GM12878 (cell line): ENCODE measurements at regions not wholly inside any gene's neighbourhood (a gene's known extent, or its start where the extent isn't known, plus 50 kb on each side); places are given as distances from the start of the nearest gene placed in this dataset.

Source experiments
- ATAC-seq: fragments of 200-7000 bp; cut with Tn5 transposase; 3 replicates; pipeline ENCODE4 v1.9.1; 2020; ENCODE audit warnings: mild to moderate bottlenecking, moderate library complexity
- BruUV-seq: library from RNA; stranded (reverse); fragments of 400-500 nt; replicated peaks from 2 replicates; lab custom pipeline; 2021; lab: Mats Ljungman, UMichigan
- CTCF ChIA-PET: fragments of 300-600 bp; sonication (Branson Sonifier 250); formaldehyde crosslinking; extraction: SDS; loops from one replicate; lab custom pipeline; 2021; ENCODE audit warnings: inconsistent platforms; lab: Yijun Ruan, JAX
- POLR2A ChIA-PET: fragments of 350-600 bp; formaldehyde crosslinking; extraction: SDS; loops from one replicate; lab custom pipeline; 2021; ENCODE audit warnings: inconsistent platforms; lab: Charles Lee
- RAD21 ChIA-PET: fragments of 300-600 bp; sonication (Branson Sonifier 250); formaldehyde crosslinking; loops from one replicate; lab custom pipeline; 2023; ENCODE audit warnings: antibody characterized with exemption; ENCODE audit not compliant: unreplicated experiment; lab: Charles Lee
- SMC1A ChIA-PET: fragments of 300-600 bp; sonication (Branson Sonifier 250); formaldehyde crosslinking; loops from one replicate; lab custom pipeline; 2023; ENCODE audit not compliant: unreplicated experiment, uncharacterized antibody; lab: Charles Lee
- DNase-seq: peaks from one replicate; pipeline ENCODE4 v3.0.0-alpha.2; 2011; ENCODE audit warnings: low read depth, low spot score
- FAIRE-seq: peaks from 3 replicates; lab custom pipeline; 2011; peaks lifted over from hg19 to GRCh38; lab: Jason Lieb, UNC
- H2AFZ ChIP-seq: 2 replicates; pipeline ENCODE4 v1.6.0; 2011; ENCODE audit warnings: low read depth, low read length, control low read depth; ENCODE audit not compliant: control insufficient read depth
- H3K27ac ChIP-seq: 2 replicates; pipeline ENCODE4 v1.5.1; 2011; ENCODE audit warnings: control low read depth; ENCODE audit not compliant: control insufficient read depth, insufficient read depth
- H3K27me3 ChIP-seq, 2 experiments: replicated peaks in 1 of 2; 2 replicates each; pipeline versions ENCODE4 v1.6.0 to v1.6.1; 2011; ENCODE audit warnings: low read length in 1 of 2; ENCODE audit not compliant: control insufficient read depth in 2 of 2, insufficient read depth in 2 of 2
- H3K36me3 ChIP-seq, 2 experiments: 2 replicates each; pipeline ENCODE4 v1.5.1; 2011; ENCODE audit warnings: low read length in 1 of 2; ENCODE audit not compliant: control insufficient read depth in 2 of 2, insufficient read depth in 2 of 2
- H3K4me1 ChIP-seq: 2 replicates; pipeline ENCODE4 v1.6.1; 2011; ENCODE audit warnings: mild to moderate bottlenecking, low read length, moderate library complexity, mixed read lengths; ENCODE audit not compliant: control insufficient read depth, insufficient read depth
- H3K4me2 ChIP-seq: 2 replicates; pipeline ENCODE4 v1.6.0; 2011; ENCODE audit warnings: control low read depth; ENCODE audit not compliant: control insufficient read depth, insufficient read depth
- H3K4me3 ChIP-seq: fragments of 200-600 bp; sonication (generic); 2 replicates; pipeline ENCODE4 v1.5.1; 2016
- H3K79me2 ChIP-seq: 2 replicates; pipeline ENCODE4 v1.6.0; 2011; ENCODE audit warnings: low read length; ENCODE audit not compliant: control insufficient read depth, insufficient read depth
- H3K9ac ChIP-seq: 2 replicates; pipeline ENCODE4 v1.8.0; 2011; ENCODE audit warnings: low read length, control low read depth, mixed read lengths; ENCODE audit not compliant: control insufficient read depth, insufficient read depth
- H3K9me3 ChIP-seq: replicated peaks from 3 replicates; pipeline ENCODE4 v1.5.1; 2011; ENCODE audit warnings: mild to moderate bottlenecking, low read length; ENCODE audit not compliant: control insufficient read depth, insufficient read depth
- H4K20me1 ChIP-seq: 2 replicates; pipeline ENCODE4 v1.6.0; 2011; ENCODE audit not compliant: control insufficient read depth, insufficient read depth
- JUNB ChIP-seq: IDR thresholded peaks from 2 replicates; pipeline ENCODE4 v1.6.1; 2016; ENCODE audit warnings: antibody characterized with exemption, mild to moderate bottlenecking
- MYB ChIP-seq: fragments of 150-350 bp; IDR thresholded peaks from 2 replicates; pipeline ENCODE4 v1.6.1; 2014; ENCODE audit warnings: mild to moderate bottlenecking, low read depth, low read length, borderline replicate concordance
- PML ChIP-seq: IDR thresholded peaks from 2 replicates; pipeline ENCODE4 v1.6.1; 2012; ENCODE audit warnings: low read length, inconsistent platforms
- POLR2AphosphoS5 ChIP-seq: IDR thresholded peaks from 2 replicates; pipeline ENCODE4 v1.6.1; 2011; ENCODE audit warnings: mild to moderate bottlenecking, low read length, inconsistent platforms
- RCOR1 ChIP-seq: conservative IDR thresholded peaks from 2 replicates; pipeline ENCODE4 v1.6.1; 2012; ENCODE audit warnings: low read depth, low read length, improper control_type of control experiment
- RUNX3 ChIP-seq: IDR thresholded peaks from 2 replicates; pipeline ENCODE4 v1.6.1; 2012; ENCODE audit warnings: low read length, inconsistent platforms
- TAF1 ChIP-seq: IDR thresholded peaks from 2 replicates; pipeline ENCODE4 v1.6.1; 2011; ENCODE audit warnings: mild to moderate bottlenecking, low read depth, low read length, borderline replicate concordance
- WRNIP1 ChIP-seq: IDR thresholded peaks from 2 replicates; pipeline ENCODE4 v1.6.1; 2011; ENCODE audit warnings: low read depth, low read length, improper control_type of control experiment, borderline replicate concordance
- ZNF207 ChIP-seq: fragments of 450-650 bp; IDR thresholded peaks from 2 replicates; pipeline ENCODE4 v1.6.1; 2014; ENCODE audit warnings: antibody characterized with exemption, mild to moderate bottlenecking, borderline replicate concordance
- WGBS: methylation state at CpG from one replicate; pipeline ENCODE4 v1.1.6; 2016; ENCODE audit warnings: low lambda C conversion rate; ENCODE audit not compliant: insufficient replicate concordance, insufficient coverage; ENCODE audit errors: missing lambda C conversion rate; 5-methylcytosine and 5-hydroxymethylcytosine counted together
- in situ Hi-C: fragments of 300-500 bp; cut with MboI; formaldehyde crosslinking; loops from 9 replicates; pipeline ENCODE4 v1.14.3; 2018; ENCODE audit warnings: mixed read lengths
- intact Hi-C: fragments of 100-400 bp; cut with micrococcal nuclease; formaldehyde crosslinking; loops from one replicate; pipeline ENCODE4 v1.14.2; 2022; ENCODE audit not compliant: unreplicated experiment

DNA sequence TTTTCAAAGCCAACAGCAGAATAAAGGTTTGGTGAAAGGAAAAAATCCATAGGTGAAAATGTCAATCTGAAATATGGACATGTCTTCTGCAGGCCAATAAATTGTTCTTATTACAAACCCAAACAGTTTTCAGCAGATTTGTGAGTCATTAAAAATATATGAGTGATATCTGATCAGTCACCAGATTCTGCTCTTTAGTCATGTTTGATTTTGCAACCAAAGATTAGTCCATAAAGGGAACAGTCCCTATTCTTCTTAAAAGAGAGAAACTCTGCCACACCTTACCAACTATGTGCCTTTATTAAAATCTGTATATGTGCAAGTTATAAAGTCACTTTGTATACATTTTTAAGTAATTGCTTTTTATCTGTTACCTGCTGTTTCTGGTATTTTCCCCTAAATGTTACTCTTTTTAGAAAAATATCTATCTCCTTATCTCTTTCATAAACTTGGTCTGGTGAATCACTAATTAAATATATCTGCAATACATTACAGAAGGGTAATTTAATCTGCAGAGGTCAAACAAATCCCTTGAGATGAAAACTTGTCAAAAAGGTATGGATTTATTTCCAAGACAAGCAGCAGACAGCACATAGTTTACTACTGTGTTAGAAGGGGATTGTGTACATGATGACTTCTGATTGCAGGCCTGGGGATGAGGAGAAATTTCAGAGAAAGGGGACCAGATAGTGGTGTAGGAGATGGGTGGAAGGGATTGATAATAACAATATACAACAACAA lies 322.9 kb upstream of the NWD2 start:
- ChIA-PET SMC1A (no interaction called here), POLR2A (no interaction called here), CTCF (no interaction called here), RAD21 (no interaction called here)
- ATAC-seq (no peak), DNase-seq (no peak), FAIRE-seq (no peak)
- no peaks in the 10 kb centered on the region for H3K9me3 ChIP-seq
- no peak overlapping the region for H3K27ac ChIP-seq
- intact Hi-C loops = no loop called here
- no peaks in the 10 kb centered on the region for H3K27me3 ChIP-seq
- H3K9ac ChIP-seq = no peak overlapping the region
- no peak overlapping the region for H3K4me2 ChIP-seq
- H3K4me3 ChIP-seq = no peak overlapping the region
- H3K79me2 ChIP-seq = no peaks in the 10 kb centered on the region
- no TSS peak for BruUV-seq
- H3K36me3 ChIP-seq = no peaks in the 10 kb centered on the region
- in situ Hi-C loops = no loop called here
- H2AFZ ChIP-seq = no peak overlapping the region
- TF ChIP-seq TAF1 (no peak), PML (no peak), POLR2AphosphoS5 (no peak), JUNB (no peak), RCOR1 (no peak), MYB (no peak)
- no peaks in the 10 kb centered on the region for H4K20me1 ChIP-seq
- no peaks in the 10 kb centered on the region for H3K4me1 ChIP-seq

DNA sequence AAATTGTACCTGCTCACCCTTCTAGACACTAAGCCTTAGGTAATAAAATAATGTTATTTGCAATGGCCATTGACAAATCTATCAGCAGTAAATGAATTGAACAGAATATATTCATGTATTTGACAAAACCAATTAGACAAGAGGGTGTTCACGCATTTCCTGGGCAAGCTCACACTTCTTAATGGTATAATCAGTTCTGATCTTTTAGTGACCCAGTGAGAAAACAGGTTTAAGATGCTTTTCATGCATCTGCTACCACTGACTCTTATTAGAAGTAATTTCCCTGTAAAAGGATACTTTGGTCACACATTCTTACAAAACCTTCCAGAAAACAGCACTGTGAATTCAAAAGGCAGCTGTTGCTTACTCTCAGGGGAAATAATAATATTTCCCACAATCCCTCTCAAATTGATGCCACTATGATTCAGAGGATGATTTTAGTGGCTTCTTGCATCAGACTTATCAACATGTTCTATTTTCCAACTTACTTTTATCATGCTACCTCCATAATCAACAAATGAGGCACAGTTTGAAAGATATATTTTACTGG lies 313.9 kb upstream of the NWD2 start:
- no peak overlapping the region for H3K4me2 ChIP-seq
- no peak for FAIRE-seq
- no peak overlapping the region for H3K9ac ChIP-seq
- TF ChIP-seq ZNF207 (no peak), RUNX3 (no peak), WRNIP1 (no peak), RCOR1 (no peak)
- TF ChIP-seq, all 136 proteins: peak for 0
- Histone ChIP-seq H3K4me3 (no peak overlapping the region), H3K27ac (no peak overlapping the region), H3K9me3 (no peaks in the 10 kb centered on the region), H2AFZ (no peak overlapping the region), H4K20me1 (no peaks in the 10 kb centered on the region), H3K27me3 (no peaks in the 10 kb centered on the region), H3K4me1 (no peaks in the 10 kb centered on the region), H3K36me3 (no peaks in the 10 kb centered on the region), H3K79me2 (no peaks in the 10 kb centered on the region)
- RAD21 ChIA-PET = no interaction called here
- BruUV-seq = no TSS peak
- in situ Hi-C loops = no loop called here
- SMC1A ChIA-PET = no interaction called here
- ATAC-seq = no peak
- 0% methylated on average over 1 of the region's 1 CpG for WGBS
- no peak for DNase-seq
- POLR2A ChIA-PET = no interaction called here
- CTCF ChIA-PET = interaction anchor here (1.2 kb wide), 1 partner anchor 12 kb away, joined by 3 read pairs; no protein-coding TSS in a partner anchor
- intact Hi-C loops = loop anchor here (10.0 kb wide), 1 partner anchor 516 kb away; no protein-coding TSS in a partner anchor
